H1 (cell line): ENCODE measurements at regions not wholly inside any gene's neighbourhood (a gene's known extent, or its start where the extent isn't known, plus 50 kb on each side); places are given as distances from the start of the nearest gene placed in this dataset.

Experiments used
- CTCF ChIA-PET: fragments of 300-600 bp; sonication (Branson Sonifier 250); formaldehyde crosslinking; loops from one replicate; lab custom pipeline; 2021; ENCODE audit not compliant: partially characterized antibody; lab: Charles Lee
- POLR2A ChIA-PET: fragments of 300-600 bp; sonication (Branson Sonifier 250); formaldehyde crosslinking; loops from one replicate; lab custom pipeline; 2021; ENCODE audit warnings: inconsistent platforms; ENCODE audit not compliant: partially characterized antibody; lab: Charles Lee
- DNase-seq, 2 experiments: peaks; one replicate each; pipeline versions ENCODE4 v3.0.0 to v3.0.0-alpha.2; 2010 to 2022; ENCODE audit warnings: low spot score in 2 of 2, low read depth in 1 of 2, mixed read lengths in 1 of 2
- FAIRE-seq: peaks from 2 replicates; lab custom pipeline; 2011; peaks lifted over from hg19 to GRCh38; lab: Jason Lieb, UNC
- H2AFZ ChIP-seq: 2 replicates; pipeline ENCODE4 v1.8.1; 2012; ENCODE audit warnings: low read length, inconsistent platforms
- H2AK5ac ChIP-seq: 2 replicates; pipeline ENCODE4 v1.6.1; 2013; ENCODE audit warnings: low read depth, low read length
- H2BK120ac ChIP-seq: replicated peaks from 2 replicates; pipeline ENCODE3; 2013; ENCODE audit warnings: low read depth, low read length, inconsistent platforms
- H2BK12ac ChIP-seq: 2 replicates; pipeline ENCODE4 v1.6.1; 2013; ENCODE audit warnings: low read depth, low read length
- H2BK15ac ChIP-seq: 2 replicates; pipeline ENCODE4 v1.6.1; 2013; ENCODE audit warnings: low read length
- H2BK20ac ChIP-seq: 2 replicates; pipeline ENCODE4 v1.6.1; 2013; ENCODE audit warnings: low read length
- H2BK5ac ChIP-seq: 2 replicates; pipeline ENCODE4 v1.6.1; 2013; ENCODE audit warnings: low read depth, low read length
- H3K14ac ChIP-seq: 2 replicates; pipeline ENCODE4 v1.6.1; 2013; ENCODE audit warnings: inconsistent platforms; ENCODE audit not compliant: insufficient read length
- H3K18ac ChIP-seq: 2 replicates; pipeline ENCODE4 v1.6.1; 2013; ENCODE audit warnings: low read length; ENCODE audit errors: extremely low read depth
- H3K23ac ChIP-seq: 2 replicates; pipeline ENCODE4 v1.6.1; 2013; ENCODE audit warnings: inconsistent platforms; ENCODE audit not compliant: insufficient read length
- H3K23me2 ChIP-seq: 2 replicates; pipeline ENCODE4 v1.6.1; 2013; ENCODE audit warnings: low read depth, low read length
- H3K27ac ChIP-seq: 2 replicates; pipeline ENCODE4 v1.6.1; 2011; ENCODE audit warnings: low read depth, low read length, inconsistent platforms
- H3K27me3 ChIP-seq, 4 experiments: replicated peaks in 1 of 4; 1 replicate in 1 of 4; 2 replicates in 3 of 4; pipeline versions ENCODE4 v1.6.1 to v1.8.1; 2011 to 2013; ENCODE audit warnings: low read length in 3 of 4, mild to moderate bottlenecking in 3 of 4, inconsistent platforms in 2 of 4, mixed read lengths in 2 of 4, moderate library complexity in 1 of 4; ENCODE audit not compliant: control insufficient read depth in 3 of 4, insufficient read depth in 3 of 4; ENCODE audit errors: extremely low read depth in 1 of 4
- H3K36me3 ChIP-seq, 4 experiments: 2 replicates each; pipeline versions ENCODE4 v1.6.1 to v1.8.1; 2011 to 2013; ENCODE audit warnings: mild to moderate bottlenecking in 4 of 4, low read length in 3 of 4, moderate library complexity in 2 of 4, control low read depth in 1 of 4, inconsistent platforms in 1 of 4; ENCODE audit not compliant: insufficient read depth in 4 of 4, control insufficient read depth in 2 of 4
- H3K4ac ChIP-seq: replicated peaks from 2 replicates; pipeline ENCODE3; 2013; ENCODE audit warnings: low read length, low read depth, mixed read lengths, inconsistent platforms; ENCODE audit not compliant: insufficient read length
- H3K4me1 ChIP-seq, 4 experiments: replicated peaks in 1 of 4; 1 replicate in 1 of 4; 2 replicates in 3 of 4; pipeline versions ENCODE4 v1.6.1 to v1.8.1; 2011 to 2013; ENCODE audit warnings: low read length in 3 of 4, inconsistent platforms in 2 of 4, mixed read lengths in 1 of 4; ENCODE audit not compliant: insufficient read depth in 4 of 4, control insufficient read depth in 3 of 4
- H3K4me2 ChIP-seq, 2 experiments: 2 replicates each; pipeline versions ENCODE4 v1.6.1 to v1.8.1; 2011 to 2013; ENCODE audit warnings: low read depth in 2 of 2, low read length in 2 of 2, control low read depth in 1 of 2, inconsistent platforms in 1 of 2, mild to moderate bottlenecking in 1 of 2; ENCODE audit not compliant: insufficient read depth in 1 of 2
- H3K4me3 ChIP-seq, 4 experiments: fragments of 200-600, 300-600 bp in 1 of 4; sonication (generic), shearing (Covaris generic), sonication (Bioruptor Twin) in 1 of 4; 2 replicates each; pipeline versions ENCODE4 v1.5.1 to v1.8.1; 2011 to 2016; ENCODE audit warnings: low read length in 4 of 4, low read depth in 3 of 4, control low read depth in 2 of 4, inconsistent platforms in 2 of 4, mild to moderate bottlenecking in 2 of 4, mixed read lengths in 1 of 4, moderate library complexity in 1 of 4; ENCODE audit not compliant: insufficient read depth in 2 of 4; ENCODE audit errors: extremely low read depth in 1 of 4
- H3K56ac ChIP-seq: replicated peaks from 2 replicates; pipeline ENCODE3; 2013; ENCODE audit warnings: low read depth, mild to moderate bottlenecking, mixed read lengths, low read length, inconsistent platforms; ENCODE audit not compliant: insufficient read length
- H3K79me1 ChIP-seq: 2 replicates; pipeline ENCODE4 v1.6.1; 2013; ENCODE audit warnings: low read depth, low read length, control low read depth
- H3K79me2 ChIP-seq, 2 experiments: 2 replicates each; pipeline versions ENCODE4 v1.6.1 to v1.8.1; 2012 to 2013; ENCODE audit warnings: low read length in 2 of 2, mild to moderate bottlenecking in 2 of 2, inconsistent platforms in 1 of 2; ENCODE audit not compliant: insufficient read depth in 2 of 2, control insufficient read depth in 1 of 2
- H3K9ac ChIP-seq, 4 experiments: replicated peaks in 1 of 4; 1 replicate in 1 of 4; 2 replicates in 3 of 4; pipeline versions ENCODE4 v1.6.1 to v1.8.1; 2011 to 2013; ENCODE audit warnings: low read depth in 3 of 4, low read length in 3 of 4, control low read depth in 2 of 4, mild to moderate bottlenecking in 2 of 4, moderate library complexity in 2 of 4, inconsistent platforms in 1 of 4; ENCODE audit errors: extremely low read depth in 1 of 4
- H3K9me3 ChIP-seq, 2 experiments: 2 replicates each; pipeline versions ENCODE4 v1.6.1 to v1.8.1; 2012 to 2013; ENCODE audit warnings: mild to moderate bottlenecking in 2 of 2, moderate library complexity in 2 of 2, control low read depth in 1 of 2, inconsistent platforms in 1 of 2, low read depth in 1 of 2, low read length in 1 of 2, mixed read lengths in 1 of 2; ENCODE audit not compliant: insufficient read depth in 2 of 2
- H4K20me1 ChIP-seq, 2 experiments: replicated peaks in 1 of 2; 2 replicates each; pipeline versions ENCODE3 to v1.8.1; 2011 to 2013; ENCODE audit warnings: inconsistent platforms in 2 of 2, low read length in 2 of 2, mild to moderate bottlenecking in 1 of 2; ENCODE audit not compliant: insufficient read depth in 2 of 2, control insufficient read depth in 1 of 2
- H4K5ac ChIP-seq: 2 replicates; pipeline ENCODE4 v1.6.1; 2013; ENCODE audit warnings: low read length, low read depth, mixed read lengths, inconsistent platforms; ENCODE audit not compliant: insufficient read length
- H4K8ac ChIP-seq: 2 replicates; pipeline ENCODE4 v1.8.0; 2013; ENCODE audit warnings: mild to moderate bottlenecking, moderate library complexity, low read length, inconsistent platforms; ENCODE audit not compliant: insufficient read depth; ENCODE audit errors: extremely low read depth
- H4K91ac ChIP-seq: replicated peaks from 2 replicates; pipeline ENCODE3; 2013; ENCODE audit warnings: low read length, mixed read lengths, inconsistent platforms; ENCODE audit not compliant: insufficient read length
- POLR2AphosphoS5 ChIP-seq: IDR thresholded peaks from 2 replicates; pipeline ENCODE4 v1.6.1; 2011; ENCODE audit warnings: low read depth, low read length
- RNF2 ChIP-seq: fragments of 200-900, 300-1000 bp; sonication (generic); IDR thresholded peaks from 2 replicates; pipeline ENCODE4 v1.7.1; 2016; ENCODE audit warnings: borderline replicate concordance, low read depth, mild to moderate bottlenecking, antibody characterized with exemption, low read length; ENCODE audit not compliant: poor library complexity, severe bottlenecking; ENCODE audit errors: missing control alignments
- SAP30 ChIP-seq: fragments of 300-600 bp; sonication (generic); IDR thresholded peaks from 2 replicates; pipeline ENCODE4 v1.7.1; 2012; ENCODE audit warnings: low read length, moderate library complexity, mild to moderate bottlenecking, inconsistent platforms; ENCODE audit not compliant: insufficient read depth, insufficient replicate concordance
- TAF7 ChIP-seq: optimal IDR thresholded peaks from 2 replicates; pipeline ENCODE3; 2011; ENCODE audit warnings: low read depth, mild to moderate bottlenecking, inconsistent platforms, low read length, moderate library complexity, borderline replicate concordance
- TBP ChIP-seq: IDR thresholded peaks from 2 replicates; pipeline ENCODE4 v1.6.1; 2011; ENCODE audit warnings: low read depth, low read length, improper control_type of control experiment
- USF2 ChIP-seq: IDR thresholded peaks from 2 replicates; pipeline ENCODE4 v1.6.1; 2011; ENCODE audit warnings: low read length, improper control_type of control experiment
- ZNF274 ChIP-seq: IDR thresholded peaks from 2 replicates; pipeline ENCODE4 v1.7.0; 2012; ENCODE audit warnings: low read length, borderline replicate concordance; ENCODE audit errors: extremely low read depth
- WGBS, 2 experiments: shearing (Covaris generic) in 1 of 2; methylation state at CpG; one replicate each; pipeline versions ENCODE4 v1.1.6 to v1.1.7; 2013 to 2015; ENCODE audit warnings: low lambda C conversion rate in 2 of 2, mixed read lengths in 2 of 2, inconsistent platforms in 1 of 2, low coverage in 1 of 2, missing lambda C conversion rate in 1 of 2; ENCODE audit not compliant: insufficient replicate concordance in 2 of 2, insufficient coverage in 1 of 2, insufficient read length in 1 of 2; ENCODE audit errors: extremely low coverage in 1 of 2, missing lambda C conversion rate in 1 of 2; 5-methylcytosine and 5-hydroxymethylcytosine counted together

- H2BK5ac ChIP-seq, result no peak overlapping the region
Observed at GRCh38 chr11:21761000-21761399, 431.9 kb upstream of the ANO5 start.

More at GRCh38 chr11:21761000-21761399, 431.9 kb upstream of the ANO5 start:
- H3K4me2 ChIP-seq, result no peak overlapping the region
- H4K20me1 ChIP-seq, result no peaks in the 10 kb centered on the region
- H2BK15ac ChIP-seq, result no peak overlapping the region
- H3K9ac ChIP-seq, result no peak overlapping the region
- no peak overlapping the region for H3K56ac ChIP-seq
- no peak overlapping the region for H3K18ac ChIP-seq
- no peak for TF ChIP-seq TAF7
- no peak for TF ChIP-seq SAP30
- no peak for TF ChIP-seq POLR2AphosphoS5
- TF ChIP-seq ZNF274, result no peak
- no peak for TF ChIP-seq USF2
- TF ChIP-seq TBP, result no peak
- no peak for TF ChIP-seq RNF2
- H4K91ac ChIP-seq, result no peak overlapping the region
- no peak overlapping the region for H3K23ac ChIP-seq
- no peak overlapping the region for H4K5ac ChIP-seq
- DNase-seq (no peak), FAIRE-seq (no peak)
- H2BK120ac ChIP-seq, result no peak overlapping the region
- H2BK20ac ChIP-seq, result no peak overlapping the region
- H3K79me2 ChIP-seq, result no peaks in the 10 kb centered on the region
- H2AFZ ChIP-seq, result no peak overlapping the region
- H3K27me3 ChIP-seq, result no peaks in the 10 kb centered on the region
- no peaks in the 10 kb centered on the region for H3K79me1 ChIP-seq
- H3K23me2 ChIP-seq, result no peaks in the 10 kb centered on the region
- 100% methylated on average over 3 of the region's 3 CpGs; no CpG with 5 or more reads in 1 of the 2 experiments for WGBS, 2 experiments
- CTCF ChIA-PET, result interaction anchor here (0.5 kb wide), 1 partner anchor 9 kb away, joined by 3 read pairs; no protein-coding TSS in a partner anchor
- no peak overlapping the region for H4K8ac ChIP-seq
- H3K4me3 ChIP-seq, result no peak overlapping the region
- no peak overlapping the region for H2AK5ac ChIP-seq
- POLR2A ChIA-PET, result no interaction called here
- no peaks in the 10 kb centered on the region for H3K36me3 ChIP-seq
- no peak overlapping the region for H2BK12ac ChIP-seq
- peaks cover 12 to 20% of the 10 kb centered on the region in 2 experiments for H3K9me3 ChIP-seq
- no peak overlapping the region for H3K27ac ChIP-seq
- no peak overlapping the region for H3K4ac ChIP-seq
- no peak overlapping the region for H3K14ac ChIP-seq
- H3K4me1 ChIP-seq, result no peaks in the 10 kb centered on the region
